DND-41 (cell line): ENCODE measurements at regions not wholly inside any gene's neighbourhood (a gene's known extent, or its start where the extent isn't known, plus 50 kb on each side); places are given as distances from the start of the nearest gene placed in this dataset.

Experiments
- EZH2 ChIP-seq: IDR thresholded peaks from 3 replicates; pipeline ENCODE4 v1.6.1; 2012; ENCODE audit warnings: borderline replicate concordance, low read depth, mild to moderate bottlenecking, moderate library complexity, low read length, inconsistent platforms; ENCODE audit not compliant: severe bottlenecking
- TF ChIP-seq, protein P1 (sequence below): IDR thresholded peaks from 2 replicates; pipeline ENCODE4 v1.5.1; 2012; ENCODE audit warnings: borderline replicate concordance, low read length, moderate library complexity, mild to moderate bottlenecking; ENCODE audit not compliant: poor library complexity, severe bottlenecking; ENCODE audit errors: extremely low read depth

DNA sequence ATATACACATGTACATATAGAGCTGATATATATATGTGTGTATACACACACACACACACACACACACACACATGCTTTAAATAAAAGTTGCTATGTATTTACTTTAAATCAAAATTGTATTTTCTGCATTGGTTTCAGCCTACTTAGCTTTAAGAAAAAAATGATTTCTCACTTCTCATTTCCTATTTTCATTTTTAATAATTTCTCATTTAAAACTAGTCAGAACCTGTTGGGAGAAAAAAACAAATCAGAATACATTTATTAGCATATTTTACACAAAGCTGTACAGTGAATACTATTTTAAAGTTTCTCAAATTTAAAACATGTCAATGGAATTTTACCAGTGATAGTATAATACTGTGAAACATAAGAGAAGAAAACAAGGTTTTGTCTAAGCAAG, 681.8 kb downstream of the CENPC start:
- TF ChIP-seq, protein P1, sequence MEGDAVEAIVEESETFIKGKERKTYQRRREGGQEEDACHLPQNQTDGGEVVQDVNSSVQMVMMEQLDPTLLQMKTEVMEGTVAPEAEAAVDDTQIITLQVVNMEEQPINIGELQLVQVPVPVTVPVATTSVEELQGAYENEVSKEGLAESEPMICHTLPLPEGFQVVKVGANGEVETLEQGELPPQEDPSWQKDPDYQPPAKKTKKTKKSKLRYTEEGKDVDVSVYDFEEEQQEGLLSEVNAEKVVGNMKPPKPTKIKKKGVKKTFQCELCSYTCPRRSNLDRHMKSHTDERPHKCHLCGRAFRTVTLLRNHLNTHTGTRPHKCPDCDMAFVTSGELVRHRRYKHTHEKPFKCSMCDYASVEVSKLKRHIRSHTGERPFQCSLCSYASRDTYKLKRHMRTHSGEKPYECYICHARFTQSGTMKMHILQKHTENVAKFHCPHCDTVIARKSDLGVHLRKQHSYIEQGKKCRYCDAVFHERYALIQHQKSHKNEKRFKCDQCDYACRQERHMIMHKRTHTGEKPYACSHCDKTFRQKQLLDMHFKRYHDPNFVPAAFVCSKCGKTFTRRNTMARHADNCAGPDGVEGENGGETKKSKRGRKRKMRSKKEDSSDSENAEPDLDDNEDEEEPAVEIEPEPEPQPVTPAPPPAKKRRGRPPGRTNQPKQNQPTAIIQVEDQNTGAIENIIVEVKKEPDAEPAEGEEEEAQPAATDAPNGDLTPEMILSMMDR: no peak
- TF ChIP-seq EZH2: no peak
